ENCODE measurements at regions not wholly inside any gene's neighbourhood (a gene's known extent, or its start where the extent isn't known, plus 50 kb on each side); places are given as distances from the start of the nearest gene placed in this dataset.

DNA sequence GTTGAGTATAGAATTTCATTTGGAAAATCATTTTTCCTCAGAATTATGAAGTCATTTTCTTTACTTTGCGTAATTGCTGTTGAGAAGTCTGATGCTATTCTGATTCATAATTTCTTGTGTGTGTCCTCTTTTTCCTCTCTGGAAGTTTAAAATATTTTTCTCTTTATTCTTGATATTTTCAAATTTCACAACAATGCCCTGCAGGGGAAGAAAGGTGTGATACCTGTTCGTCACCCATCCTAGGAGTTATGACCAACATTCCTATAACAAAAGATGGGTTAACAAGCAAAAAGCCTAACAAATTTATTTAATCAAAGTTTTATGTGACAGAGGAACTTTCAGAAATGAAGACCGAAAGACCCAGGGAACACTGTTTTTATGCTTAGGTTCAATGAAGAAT is 171.5 kb upstream of the AKIRIN2 start:
- TF ChIP-seq, protein P1, sequence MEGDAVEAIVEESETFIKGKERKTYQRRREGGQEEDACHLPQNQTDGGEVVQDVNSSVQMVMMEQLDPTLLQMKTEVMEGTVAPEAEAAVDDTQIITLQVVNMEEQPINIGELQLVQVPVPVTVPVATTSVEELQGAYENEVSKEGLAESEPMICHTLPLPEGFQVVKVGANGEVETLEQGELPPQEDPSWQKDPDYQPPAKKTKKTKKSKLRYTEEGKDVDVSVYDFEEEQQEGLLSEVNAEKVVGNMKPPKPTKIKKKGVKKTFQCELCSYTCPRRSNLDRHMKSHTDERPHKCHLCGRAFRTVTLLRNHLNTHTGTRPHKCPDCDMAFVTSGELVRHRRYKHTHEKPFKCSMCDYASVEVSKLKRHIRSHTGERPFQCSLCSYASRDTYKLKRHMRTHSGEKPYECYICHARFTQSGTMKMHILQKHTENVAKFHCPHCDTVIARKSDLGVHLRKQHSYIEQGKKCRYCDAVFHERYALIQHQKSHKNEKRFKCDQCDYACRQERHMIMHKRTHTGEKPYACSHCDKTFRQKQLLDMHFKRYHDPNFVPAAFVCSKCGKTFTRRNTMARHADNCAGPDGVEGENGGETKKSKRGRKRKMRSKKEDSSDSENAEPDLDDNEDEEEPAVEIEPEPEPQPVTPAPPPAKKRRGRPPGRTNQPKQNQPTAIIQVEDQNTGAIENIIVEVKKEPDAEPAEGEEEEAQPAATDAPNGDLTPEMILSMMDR (CRISPR knock-in tag; IDR thresholded peaks at IDR 0.05), result no peak
- TF ChIP-seq ZNF530 (CRISPR knock-in tag; IDR thresholded peaks at IDR 0.05; ENCODE audit: low read depth), result no peak
- TF ChIP-seq, protein P2, sequence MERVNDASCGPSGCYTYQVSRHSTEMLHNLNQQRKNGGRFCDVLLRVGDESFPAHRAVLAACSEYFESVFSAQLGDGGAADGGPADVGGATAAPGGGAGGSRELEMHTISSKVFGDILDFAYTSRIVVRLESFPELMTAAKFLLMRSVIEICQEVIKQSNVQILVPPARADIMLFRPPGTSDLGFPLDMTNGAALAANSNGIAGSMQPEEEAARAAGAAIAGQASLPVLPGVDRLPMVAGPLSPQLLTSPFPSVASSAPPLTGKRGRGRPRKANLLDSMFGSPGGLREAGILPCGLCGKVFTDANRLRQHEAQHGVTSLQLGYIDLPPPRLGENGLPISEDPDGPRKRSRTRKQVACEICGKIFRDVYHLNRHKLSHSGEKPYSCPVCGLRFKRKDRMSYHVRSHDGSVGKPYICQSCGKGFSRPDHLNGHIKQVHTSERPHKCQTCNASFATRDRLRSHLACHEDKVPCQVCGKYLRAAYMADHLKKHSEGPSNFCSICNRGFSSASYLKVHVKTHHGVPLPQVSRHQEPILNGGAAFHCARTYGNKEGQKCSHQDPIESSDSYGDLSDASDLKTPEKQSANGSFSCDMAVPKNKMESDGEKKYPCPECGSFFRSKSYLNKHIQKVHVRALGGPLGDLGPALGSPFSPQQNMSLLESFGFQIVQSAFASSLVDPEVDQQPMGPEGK (CRISPR knock-in tag; IDR thresholded peaks at IDR 0.05), result no peak
- TF ChIP-seq EZH2 (conservative IDR thresholded peaks at IDR 0.05; ENCODE audit: low read depth, low read length), result no peak
- TF ChIP-seq POLR2A (IDR thresholded peaks at IDR 0.05; ENCODE audit: insufficient read depth in 1 of 2, low read depth in 2 of 2, low read length in 2 of 2), result no peak
- TF ChIP-seq ZNF333 (CRISPR knock-in tag; IDR thresholded peaks at IDR 0.05; ENCODE audit: borderline replicate concordance), result no peak
- TF ChIP-seq GABPA (IDR thresholded peaks at IDR 0.05; ENCODE audit: low read depth, low read length), result no peak
- no peak for TF ChIP-seq GABPA (CRISPR knock-in tag; IDR thresholded peaks at IDR 0.05; ENCODE audit: low read depth)
- TF ChIP-seq, protein P3, sequence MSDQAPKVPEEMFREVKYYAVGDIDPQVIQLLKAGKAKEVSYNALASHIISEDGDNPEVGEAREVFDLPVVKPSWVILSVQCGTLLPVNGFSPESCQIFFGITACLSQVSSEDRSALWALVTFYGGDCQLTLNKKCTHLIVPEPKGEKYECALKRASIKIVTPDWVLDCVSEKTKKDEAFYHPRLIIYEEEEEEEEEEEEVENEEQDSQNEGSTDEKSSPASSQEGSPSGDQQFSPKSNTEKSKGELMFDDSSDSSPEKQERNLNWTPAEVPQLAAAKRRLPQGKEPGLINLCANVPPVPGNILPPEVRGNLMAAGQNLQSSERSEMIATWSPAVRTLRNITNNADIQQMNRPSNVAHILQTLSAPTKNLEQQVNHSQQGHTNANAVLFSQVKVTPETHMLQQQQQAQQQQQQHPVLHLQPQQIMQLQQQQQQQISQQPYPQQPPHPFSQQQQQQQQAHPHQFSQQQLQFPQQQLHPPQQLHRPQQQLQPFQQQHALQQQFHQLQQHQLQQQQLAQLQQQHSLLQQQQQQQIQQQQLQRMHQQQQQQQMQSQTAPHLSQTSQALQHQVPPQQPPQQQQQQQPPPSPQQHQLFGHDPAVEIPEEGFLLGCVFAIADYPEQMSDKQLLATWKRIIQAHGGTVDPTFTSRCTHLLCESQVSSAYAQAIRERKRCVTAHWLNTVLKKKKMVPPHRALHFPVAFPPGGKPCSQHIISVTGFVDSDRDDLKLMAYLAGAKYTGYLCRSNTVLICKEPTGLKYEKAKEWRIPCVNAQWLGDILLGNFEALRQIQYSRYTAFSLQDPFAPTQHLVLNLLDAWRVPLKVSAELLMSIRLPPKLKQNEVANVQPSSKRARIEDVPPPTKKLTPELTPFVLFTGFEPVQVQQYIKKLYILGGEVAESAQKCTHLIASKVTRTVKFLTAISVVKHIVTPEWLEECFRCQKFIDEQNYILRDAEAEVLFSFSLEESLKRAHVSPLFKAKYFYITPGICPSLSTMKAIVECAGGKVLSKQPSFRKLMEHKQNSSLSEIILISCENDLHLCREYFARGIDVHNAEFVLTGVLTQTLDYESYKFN (CRISPR knock-in tag; conservative IDR thresholded peaks at IDR 0.05), result no peak
- TF ChIP-seq, protein P4, sequence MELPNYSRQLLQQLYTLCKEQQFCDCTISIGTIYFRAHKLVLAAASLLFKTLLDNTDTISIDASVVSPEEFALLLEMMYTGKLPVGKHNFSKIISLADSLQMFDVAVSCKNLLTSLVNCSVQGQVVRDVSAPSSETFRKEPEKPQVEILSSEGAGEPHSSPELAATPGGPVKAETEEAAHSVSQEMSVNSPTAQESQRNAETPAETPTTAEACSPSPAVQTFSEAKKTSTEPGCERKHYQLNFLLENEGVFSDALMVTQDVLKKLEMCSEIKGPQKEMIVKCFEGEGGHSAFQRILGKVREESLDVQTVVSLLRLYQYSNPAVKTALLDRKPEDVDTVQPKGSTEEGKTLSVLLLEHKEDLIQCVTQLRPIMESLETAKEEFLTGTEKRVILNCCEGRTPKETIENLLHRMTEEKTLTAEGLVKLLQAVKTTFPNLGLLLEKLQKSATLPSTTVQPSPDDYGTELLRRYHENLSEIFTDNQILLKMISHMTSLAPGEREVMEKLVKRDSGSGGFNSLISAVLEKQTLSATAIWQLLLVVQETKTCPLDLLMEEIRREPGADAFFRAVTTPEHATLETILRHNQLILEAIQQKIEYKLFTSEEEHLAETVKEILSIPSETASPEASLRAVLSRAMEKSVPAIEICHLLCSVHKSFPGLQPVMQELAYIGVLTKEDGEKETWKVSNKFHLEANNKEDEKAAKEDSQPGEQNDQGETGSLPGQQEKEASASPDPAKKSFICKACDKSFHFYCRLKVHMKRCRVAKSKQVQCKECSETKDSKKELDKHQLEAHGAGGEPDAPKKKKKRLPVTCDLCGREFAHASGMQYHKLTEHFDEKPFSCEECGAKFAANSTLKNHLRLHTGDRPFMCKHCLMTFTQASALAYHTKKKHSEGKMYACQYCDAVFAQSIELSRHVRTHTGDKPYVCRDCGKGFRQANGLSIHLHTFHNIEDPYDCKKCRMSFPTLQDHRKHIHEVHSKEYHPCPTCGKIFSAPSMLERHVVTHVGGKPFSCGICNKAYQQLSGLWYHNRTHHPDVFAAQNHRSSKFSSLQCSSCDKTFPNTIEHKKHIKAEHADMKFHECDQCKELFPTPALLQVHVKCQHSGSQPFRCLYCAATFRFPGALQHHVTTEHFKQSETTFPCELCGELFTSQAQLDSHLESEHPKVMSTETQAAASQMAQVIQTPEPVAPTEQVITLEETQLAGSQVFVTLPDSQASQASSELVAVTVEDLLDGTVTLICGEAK (IDR thresholded peaks at IDR 0.05), result no peak
- TF ChIP-seq, protein P4 (CRISPR knock-in tag; IDR thresholded peaks at IDR 0.05), result no peak
- no peak for TF ChIP-seq ATAD3A (CRISPR knock-in tag; IDR thresholded peaks at IDR 0.05)
- no peak for TF ChIP-seq CHD4 (IDR thresholded peaks at IDR 0.05; ENCODE audit: borderline replicate concordance, low read length)
- TF ChIP-seq ZNF83 (CRISPR knock-in tag; IDR thresholded peaks at IDR 0.05; ENCODE audit: borderline replicate concordance), result no peak
- TF ChIP-seq, protein P5, sequence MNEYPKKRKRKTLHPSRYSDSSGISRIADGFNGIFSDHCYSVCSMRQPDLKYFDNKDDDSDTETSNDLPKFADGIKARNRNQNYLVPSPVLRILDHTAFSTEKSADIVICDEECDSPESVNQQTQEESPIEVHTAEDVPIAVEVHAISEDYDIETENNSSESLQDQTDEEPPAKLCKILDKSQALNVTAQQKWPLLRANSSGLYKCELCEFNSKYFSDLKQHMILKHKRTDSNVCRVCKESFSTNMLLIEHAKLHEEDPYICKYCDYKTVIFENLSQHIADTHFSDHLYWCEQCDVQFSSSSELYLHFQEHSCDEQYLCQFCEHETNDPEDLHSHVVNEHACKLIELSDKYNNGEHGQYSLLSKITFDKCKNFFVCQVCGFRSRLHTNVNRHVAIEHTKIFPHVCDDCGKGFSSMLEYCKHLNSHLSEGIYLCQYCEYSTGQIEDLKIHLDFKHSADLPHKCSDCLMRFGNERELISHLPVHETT (CRISPR knock-in tag; conservative IDR thresholded peaks at IDR 0.05), result no peak
